Duodenal mucosa (tissue), 2 donors: ENCODE measurements at regions not wholly inside any gene's neighbourhood (a gene's known extent, or its start where the extent isn't known, plus 50 kb on each side); places are given as distances from the start of the nearest gene placed in this dataset.

Experiments
- H3K27ac ChIP-seq: one replicate; pipeline ENCODE4 v1.7.0; 2013; ENCODE audit warnings: low read depth, low read length
- H3K27me3 ChIP-seq, 2 donors: one replicate each; pipeline ENCODE4 v1.7.0; 2013; ENCODE audit warnings: low read length in 2 of 2, control low read depth in 1 of 2; ENCODE audit not compliant: insufficient read depth in 2 of 2, control insufficient read depth in 1 of 2
- H3K36me3 ChIP-seq, 2 donors: one replicate each; pipeline ENCODE4 v1.7.0; 2013; ENCODE audit warnings: low read length in 2 of 2, control low read depth in 1 of 2; ENCODE audit not compliant: insufficient read depth in 2 of 2, control insufficient read depth in 1 of 2
- H3K4me1 ChIP-seq, 2 donors: one replicate each; pipeline ENCODE4 v1.7.0; 2013; ENCODE audit warnings: low read length in 2 of 2, control low read depth in 1 of 2; ENCODE audit not compliant: insufficient read depth in 2 of 2, control insufficient read depth in 1 of 2
- H3K4me3 ChIP-seq, 2 donors: one replicate each; pipeline ENCODE4 v1.7.0; 2013; ENCODE audit warnings: low read length in 2 of 2, low read depth in 1 of 2
- H3K9ac ChIP-seq, 2 donors: one replicate each; pipeline ENCODE4 v1.7.0; 2013; ENCODE audit warnings: low read length in 2 of 2, low read depth in 1 of 2
- H3K9me3 ChIP-seq, 2 donors: one replicate each; pipeline ENCODE4 v1.7.0; 2013; ENCODE audit warnings: low read length in 2 of 2, control low read depth in 1 of 2; ENCODE audit not compliant: control insufficient read depth in 1 of 2

DNA sequence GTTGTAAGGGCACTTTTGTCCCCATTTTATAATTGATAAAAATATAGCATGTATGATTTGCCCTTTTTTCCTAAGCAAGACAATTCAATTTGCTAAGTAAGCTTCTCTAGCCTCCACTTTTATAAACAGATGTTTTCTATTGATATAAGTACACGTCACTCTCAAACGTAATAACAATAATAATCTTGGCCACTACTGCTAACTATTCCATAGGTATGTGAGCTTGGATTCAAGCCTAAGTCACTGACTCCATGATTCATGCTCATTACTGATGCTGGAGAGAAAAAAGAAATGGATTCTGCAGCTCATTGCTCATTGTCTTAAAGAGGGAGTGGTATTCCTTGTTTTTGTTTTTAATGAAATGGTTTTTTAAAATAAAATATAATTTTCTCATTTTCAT is 661.0 kb downstream of the GALC start:
- Histone ChIP-seq H3K9me3 (peaks cover 0 to 6% of the 10 kb centered on the region in 2 donors), H3K9ac (no peak overlapping the region), H3K36me3 (no peaks in the 10 kb centered on the region), H3K27ac (no peak overlapping the region), H3K4me1 (no peaks in the 10 kb centered on the region), H3K27me3 (no peaks in the 10 kb centered on the region), H3K4me3 (no peak overlapping the region)

- H3K9ac ChIP-seq: no peak overlapping the region
- no peak overlapping the region for H3K27ac ChIP-seq
- no peaks in the 10 kb centered on the region for H3K4me1 ChIP-seq
- no peaks in the 10 kb centered on the region for H3K27me3 ChIP-seq
- H3K9me3 ChIP-seq: peaks cover 0 to 14% of the 10 kb centered on the region in 2 donors
- H3K4me3 ChIP-seq: no peak overlapping the region
- no peaks in the 10 kb centered on the region for H3K36me3 ChIP-seq
Observed at GRCh38 chr14:87325741-87326140, 667.2 kb downstream of the GALC start.

DNA sequence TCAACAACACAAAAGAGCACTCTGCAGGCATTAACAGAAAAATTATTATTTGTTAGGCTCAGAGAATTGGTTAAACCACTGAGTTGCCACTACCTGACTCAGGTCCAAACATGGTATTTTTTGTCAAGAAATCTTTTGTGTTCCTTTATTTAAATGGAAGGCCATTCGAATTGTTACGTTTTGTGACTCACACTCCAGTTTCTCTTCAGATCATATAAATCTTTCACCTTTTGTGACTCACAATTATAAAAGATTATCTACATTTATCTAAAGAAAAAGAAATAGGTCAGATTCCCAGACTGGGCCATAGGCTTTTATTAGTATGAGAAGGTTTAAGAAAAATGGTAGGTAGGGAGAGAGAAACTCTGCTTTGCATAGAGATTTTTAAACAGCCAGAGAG is 669.8 kb downstream of the GALC start:
- Histone ChIP-seq H3K36me3 (no peaks in the 10 kb centered on the region), H3K27ac (no peak overlapping the region), H3K4me3 (no peak overlapping the region), H3K27me3 (no peaks in the 10 kb centered on the region), H3K9ac (no peak overlapping the region), H3K4me1 (no peaks in the 10 kb centered on the region), H3K9me3 (peaks cover 6 to 18% of the 10 kb centered on the region in 2 donors)

- Histone ChIP-seq H3K27ac (no peak overlapping the region), H3K4me1 (no peaks in the 10 kb centered on the region), H3K27me3 (no peaks in the 10 kb centered on the region), H3K36me3 (no peaks in the 10 kb centered on the region), H3K4me3 (no peak overlapping the region), H3K9me3 (peaks cover 6 to 23% of the 10 kb centered on the region in 2 donors), H3K9ac (no peak overlapping the region)
Observed at GRCh38 chr14:87321548-87321947, 671.4 kb downstream of the GALC start.

DNA sequence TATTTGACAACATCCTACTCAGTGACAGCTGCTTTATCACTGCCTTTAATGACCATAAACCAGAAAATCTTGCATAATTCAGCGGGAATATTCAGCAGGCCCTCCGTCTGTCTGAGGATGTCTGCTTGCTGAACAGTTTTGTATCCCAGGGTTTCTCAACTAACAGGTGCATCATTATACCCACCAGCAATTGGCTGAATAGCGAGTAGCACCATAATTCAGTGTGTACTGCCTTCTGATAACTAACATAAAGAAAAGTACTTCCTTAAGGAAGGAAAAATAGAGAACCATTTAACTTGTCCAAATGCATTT is 680.1 kb downstream of the GALC start:
- no peaks in the 10 kb centered on the region for H3K4me1 ChIP-seq
- H3K9ac ChIP-seq: no peak overlapping the region
- no peaks in the 10 kb centered on the region for H3K36me3 ChIP-seq
- H3K4me3 ChIP-seq: no peak overlapping the region
- H3K27me3 ChIP-seq: no peaks in the 10 kb centered on the region
- H3K27ac ChIP-seq: no peak overlapping the region
- peaks cover 0 to 4% of the 10 kb centered on the region in 2 donors for H3K9me3 ChIP-seq

DNA sequence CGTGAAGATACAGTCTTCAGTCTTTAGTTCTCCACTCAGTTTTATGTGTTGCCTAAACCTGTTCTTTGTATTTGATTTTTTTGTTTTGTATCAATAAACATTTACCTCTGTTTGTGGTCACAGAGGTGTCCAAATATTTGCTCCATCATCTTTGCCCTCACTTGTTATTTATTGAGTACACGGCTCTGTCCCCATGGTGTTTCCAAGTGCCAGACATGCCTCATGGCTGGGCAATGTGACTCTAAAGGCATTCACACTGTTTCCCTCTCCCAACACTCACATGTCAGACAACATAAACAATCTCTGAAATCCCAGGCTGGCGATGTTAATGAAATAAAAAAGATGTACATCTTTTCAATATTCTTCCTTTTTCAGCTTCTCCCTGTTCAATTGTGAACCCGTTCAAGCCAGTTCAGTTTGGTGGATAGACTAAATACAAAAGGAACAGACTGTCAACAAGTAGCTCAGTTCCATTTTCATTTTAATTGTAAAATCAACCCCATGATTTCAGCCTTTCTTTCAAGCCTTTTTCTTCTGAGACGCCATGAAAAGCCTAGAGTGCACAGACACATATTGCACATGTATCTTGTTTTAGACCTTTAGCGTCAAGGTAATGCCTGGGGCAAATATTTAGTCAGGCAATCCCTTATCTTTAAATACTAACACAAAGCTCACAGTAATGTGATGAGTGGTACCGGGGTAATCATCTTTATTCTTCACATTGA is 680.7 kb downstream of the GALC start:
- Histone ChIP-seq H3K9me3 (peaks cover 0 to 2% of the 10 kb centered on the region in 2 donors), H3K4me3 (no peak overlapping the region), H3K27ac (no peak overlapping the region), H3K27me3 (no peaks in the 10 kb centered on the region), H3K36me3 (no peaks in the 10 kb centered on the region), H3K9ac (no peak overlapping the region), H3K4me1 (no peaks in the 10 kb centered on the region)

DNA sequence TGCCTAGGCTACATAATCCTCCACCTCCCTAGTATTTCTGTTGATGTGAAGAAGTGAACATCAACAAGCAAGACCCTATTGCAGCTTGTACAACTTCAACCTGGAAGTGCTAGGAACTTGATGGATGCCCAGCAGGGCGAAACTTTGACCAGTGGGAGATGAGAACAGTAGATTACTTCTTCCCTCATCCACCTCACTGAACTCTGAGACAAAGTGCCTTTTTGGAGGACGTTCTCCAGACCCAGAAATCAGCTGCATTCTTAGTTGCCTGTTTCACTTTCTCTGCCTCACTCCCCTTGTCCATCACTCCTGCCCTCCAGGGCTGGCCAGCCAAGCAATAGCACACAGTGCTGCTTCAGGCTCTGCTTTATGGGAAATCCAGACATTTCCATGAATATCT is 683.4 kb downstream of the GALC start:
- Histone ChIP-seq H3K4me1 (no peaks in the 10 kb centered on the region), H3K9me3 (peaks cover 0 to 3% of the 10 kb centered on the region in 2 donors), H3K9ac (no peak overlapping the region), H3K36me3 (no peaks in the 10 kb centered on the region), H3K27ac (no peak overlapping the region), H3K4me3 (no peak overlapping the region), H3K27me3 (no peaks in the 10 kb centered on the region)

DNA sequence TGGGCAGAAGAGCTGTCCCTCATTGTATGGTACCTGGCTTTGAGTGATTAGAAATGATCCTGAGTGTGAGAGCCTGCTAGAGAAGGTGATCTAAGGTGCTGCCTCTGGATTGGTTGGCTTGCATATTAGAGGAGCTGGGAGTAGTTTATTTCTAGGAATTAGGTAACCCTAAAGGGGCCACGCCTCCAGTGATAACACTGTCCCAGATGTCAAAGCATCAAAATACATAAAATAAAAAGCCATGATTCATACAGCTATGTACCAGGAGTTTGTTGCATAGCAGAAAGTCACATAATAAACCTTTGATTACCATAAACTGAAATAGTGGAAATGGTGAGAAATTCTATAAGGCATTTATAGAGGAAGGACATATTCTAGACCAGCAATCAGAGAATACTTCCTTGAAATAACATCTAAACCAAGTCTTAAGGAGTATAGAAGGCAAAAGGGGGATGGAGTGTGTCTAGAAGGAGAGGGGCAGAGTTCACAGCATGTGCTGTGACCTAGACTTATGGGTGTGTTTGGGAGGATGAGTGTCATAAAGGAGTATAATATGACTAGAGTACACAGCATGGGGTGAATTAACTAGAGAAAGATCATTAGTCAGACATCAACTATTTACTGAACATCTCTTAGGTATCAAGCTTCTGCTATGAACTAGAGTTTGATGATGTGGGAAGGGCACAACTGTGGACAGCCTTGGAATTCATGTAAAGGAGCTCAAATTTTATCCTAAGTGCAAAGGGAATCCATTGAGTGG is 686.4 kb downstream of the GALC start:
- H3K4me1 ChIP-seq: no peaks in the 10 kb centered on the region
- no peaks in the 10 kb centered on the region for H3K27me3 ChIP-seq
- no peak overlapping the region for H3K27ac ChIP-seq
- no peak overlapping the region for H3K9ac ChIP-seq
- no peaks in the 10 kb centered on the region for H3K36me3 ChIP-seq
- H3K4me3 ChIP-seq: no peak overlapping the region
- H3K9me3 ChIP-seq: peaks cover 0 to 3% of the 10 kb centered on the region in 2 donors

DNA sequence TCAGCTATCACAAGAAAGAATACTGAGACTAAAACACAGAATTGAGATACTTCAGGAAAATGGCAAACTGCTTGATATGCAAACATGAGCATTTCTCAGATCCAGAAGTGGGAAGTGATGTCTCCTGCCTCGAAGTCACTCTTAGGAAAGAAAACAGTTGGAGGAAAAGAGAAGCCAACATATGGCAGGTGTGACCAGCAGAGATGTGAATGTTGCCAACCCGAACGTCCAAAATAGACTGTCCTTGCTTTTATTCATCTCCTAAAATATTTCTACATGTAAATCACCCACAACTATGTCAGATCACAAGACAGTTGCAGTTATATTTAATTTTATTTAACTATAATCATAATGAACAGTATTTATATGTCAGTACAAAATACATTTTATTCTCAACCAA is 687.6 kb downstream of the GALC start:
- no peaks in the 10 kb centered on the region for H3K36me3 ChIP-seq
- no peak overlapping the region for H3K4me3 ChIP-seq
- no peaks in the 10 kb centered on the region for H3K27me3 ChIP-seq
- H3K9me3 ChIP-seq: peaks cover 0 to 3% of the 10 kb centered on the region in 2 donors
- H3K27ac ChIP-seq: no peak overlapping the region
- H3K4me1 ChIP-seq: no peaks in the 10 kb centered on the region
- no peak overlapping the region for H3K9ac ChIP-seq

DNA sequence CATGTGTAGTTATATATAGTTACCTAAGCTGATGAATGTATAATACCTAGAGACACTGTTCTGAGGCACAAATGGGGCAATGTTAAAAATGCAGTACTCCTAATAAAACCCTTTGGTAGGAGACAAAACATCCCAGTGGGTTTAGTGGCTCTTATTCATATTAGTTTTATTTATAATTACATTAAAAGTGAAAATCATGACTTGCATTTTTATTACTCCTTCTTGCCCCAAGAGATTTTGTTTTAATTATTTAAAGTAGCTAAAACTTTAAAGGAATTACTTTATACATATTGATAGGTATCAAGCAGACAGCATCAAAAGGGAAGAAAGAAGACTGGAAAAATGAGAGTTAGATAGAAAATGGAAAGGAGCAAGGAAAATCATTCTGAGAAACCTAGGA is 688.6 kb downstream of the GALC start:
- Histone ChIP-seq H3K4me1 (no peaks in the 10 kb centered on the region), H3K9ac (no peak overlapping the region), H3K4me3 (no peak overlapping the region), H3K27ac (no peak overlapping the region), H3K27me3 (no peaks in the 10 kb centered on the region), H3K36me3 (no peaks in the 10 kb centered on the region), H3K9me3 (peaks cover 0 to 3% of the 10 kb centered on the region in 2 donors)
